NT2/D1 (cell line): ENCODE measurements at regions not wholly inside any gene's neighbourhood (a gene's known extent, or its start where the extent isn't known, plus 50 kb on each side); places are given as distances from the start of the nearest gene placed in this dataset.

Experiments
- SUZ12 ChIP-seq: IDR thresholded peaks from 2 replicates; pipeline ENCODE4 v1.6.1; 2011; ENCODE audit not compliant: insufficient read length, insufficient read depth; ENCODE audit errors: extremely low read depth
- YY1 ChIP-seq: IDR thresholded peaks from 2 replicates; pipeline ENCODE4 v1.6.1; 2011; ENCODE audit not compliant: insufficient read length, insufficient read depth
- ZNF274 ChIP-seq: IDR thresholded peaks from 2 replicates; pipeline ENCODE4 v1.6.1; 2011; ENCODE audit warnings: mild to moderate bottlenecking, low read depth, low read length

DNA sequence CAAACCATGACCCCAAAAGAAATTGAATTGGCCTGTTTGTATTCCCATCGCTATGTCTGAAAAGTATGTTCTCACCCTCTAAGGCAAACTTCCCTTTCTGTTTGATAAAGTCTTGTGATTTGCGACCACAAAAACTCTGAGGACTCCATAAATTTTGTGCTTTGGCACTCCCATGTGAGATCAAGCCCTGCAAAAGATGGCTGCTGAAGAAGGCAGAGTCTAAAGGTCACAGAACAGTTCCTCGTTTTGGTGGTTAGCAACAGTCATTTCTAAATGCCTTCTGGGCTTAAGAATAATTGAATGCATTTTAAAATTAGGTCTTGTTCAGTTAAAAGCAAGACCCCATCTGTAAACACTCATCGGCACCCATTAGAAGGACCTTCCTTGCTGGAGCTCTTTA is 441.6 kb downstream of the OMA1 start:
- TF ChIP-seq YY1 = no peak
- TF ChIP-seq ZNF274 = no peak
- TF ChIP-seq SUZ12 = no peak
